HEK293 (cell line): ENCODE measurements at regions not wholly inside any gene's neighbourhood (a gene's known extent, or its start where the extent isn't known, plus 50 kb on each side); places are given as distances from the start of the nearest gene placed in this dataset.

Source experiments
- CTCF ChIA-PET: fragments of 350-600 bp; formaldehyde crosslinking; extraction: SDS; loops from one replicate; lab custom pipeline; 2021; ENCODE audit warnings: antibody characterized with exemption; lab: Yijun Ruan, JAX
- POLR2A ChIA-PET: fragments of 300-600 bp; formaldehyde crosslinking; extraction: SDS; loops from one replicate; lab custom pipeline; 2020; ENCODE audit warnings: antibody characterized with exemption, inconsistent platforms; lab: Yijun Ruan, JAX
- H3K27ac ChIP-seq: fragments of 200-500 bp; sonication (Bioruptor generic); 2 replicates; pipeline ENCODE4 v1.5.1; 2014; ENCODE audit warnings: low read depth, low read length, control low read depth, inconsistent platforms; ENCODE audit errors: extremely low read depth
- H3K36me3 ChIP-seq, 2 experiments: fragments of 200-500 bp in 1 of 2; sonication (Bioruptor generic) in 1 of 2; 1 replicate in 1 of 2; 2 replicates in 1 of 2; pipeline ENCODE4 v1.5.1; 2014 to 2017; ENCODE audit warnings: inconsistent platforms in 2 of 2, low read length in 2 of 2; ENCODE audit not compliant: control insufficient read depth in 2 of 2, insufficient read depth in 1 of 2
- H3K4me1 ChIP-seq: fragments of 200-500 bp; sonication (Bioruptor generic); 2 replicates; pipeline ENCODE4 v1.5.1; 2014; ENCODE audit warnings: mild to moderate bottlenecking, low read length, inconsistent platforms; ENCODE audit not compliant: control insufficient read depth, insufficient read depth
- H3K4me3 ChIP-seq: 2 replicates; pipeline ENCODE4 v1.5.1; 2011; ENCODE audit warnings: low read depth, mild to moderate bottlenecking, control low read depth, low read length, moderate library complexity
- H3K9me3 ChIP-seq: fragments of 200-500 bp; sonication (Bioruptor generic); 2 replicates; pipeline ENCODE4 v1.5.1; 2014; ENCODE audit warnings: low read depth, low read length, inconsistent platforms; ENCODE audit not compliant: control insufficient read depth, insufficient read depth
- KLF10 ChIP-seq: fragments of 450-650 bp; IDR thresholded peaks from 2 replicates; pipeline ENCODE4 v1.5.1; 2018; ENCODE audit warnings: missing biosample characterization, mild to moderate bottlenecking, missing genetic modification characterization
- SP7 ChIP-seq: fragments of 450-650 bp; formaldehyde crosslinking; IDR thresholded peaks from 2 replicates; pipeline ENCODE4 v1.5.1; 2016; ENCODE audit warnings: missing biosample characterization, missing genetic modification characterization
- ZBTB7A ChIP-seq: fragments of 450-650 bp; formaldehyde crosslinking; IDR thresholded peaks from 2 replicates; pipeline ENCODE4 v1.5.1; 2016; ENCODE audit warnings: low read depth, missing biosample characterization, missing genetic modification characterization
- ZEB2 ChIP-seq: fragments of 450-650 bp; formaldehyde crosslinking; IDR thresholded peaks from 2 replicates; pipeline ENCODE4 v1.5.1; 2016; ENCODE audit warnings: missing biosample characterization, missing genetic modification characterization
- ZNF121 ChIP-seq: fragments of 450-650 bp; formaldehyde crosslinking; IDR thresholded peaks from 2 replicates; pipeline ENCODE4 v1.5.1; 2016; ENCODE audit warnings: missing biosample characterization, missing genetic modification characterization
- ZNF157 ChIP-seq: fragments of 450-650 bp; formaldehyde crosslinking; IDR thresholded peaks from 2 replicates; pipeline ENCODE4 v1.5.1; 2016; ENCODE audit warnings: missing biosample characterization, missing genetic modification characterization
- ZNF19 ChIP-seq: fragments of 450-650 bp; formaldehyde crosslinking; IDR thresholded peaks from 2 replicates; pipeline ENCODE4; 2016; ENCODE audit warnings: missing biosample characterization, missing genetic modification characterization, low read depth
- ZNF274 ChIP-seq, 2 experiments: fragments of 200-500 bp in 1 of 2; fragments of 450-650 bp in 1 of 2; sonication (Bioruptor generic) in 1 of 2; formaldehyde crosslinking in 1 of 2; IDR thresholded peaks; 2 replicates each; pipeline versions ENCODE4 v1.5.1 to v1.6.1; 2014 to 2016; ENCODE audit warnings: borderline replicate concordance in 1 of 2, inconsistent platforms in 1 of 2, low read length in 1 of 2, missing biosample characterization in 1 of 2, missing genetic modification characterization in 1 of 2
- ZNF292 ChIP-seq: fragments of 450-650 bp; formaldehyde crosslinking; IDR thresholded peaks from 2 replicates; pipeline ENCODE4 v1.5.1; 2016; ENCODE audit warnings: low read depth, missing biosample characterization, missing genetic modification characterization, borderline replicate concordance
- ZNF404 ChIP-seq: fragments of 450-650 bp; formaldehyde crosslinking; IDR thresholded peaks from 2 replicates; pipeline ENCODE4 v1.5.1; 2017; ENCODE audit warnings: missing biosample characterization, missing genetic modification characterization
- ZNF48 ChIP-seq: fragments of 450-650 bp; formaldehyde crosslinking; IDR thresholded peaks from 2 replicates; pipeline ENCODE4 v1.5.1; 2016; ENCODE audit warnings: missing biosample characterization, missing genetic modification characterization
- ZNF510 ChIP-seq: fragments of 450-650 bp; formaldehyde crosslinking; IDR thresholded peaks from 2 replicates; pipeline ENCODE4 v1.5.1; 2018; ENCODE audit warnings: mild to moderate bottlenecking, missing genetic modification characterization, missing biosample characterization; ENCODE audit not compliant: insufficient replicate concordance
- ZNF660 ChIP-seq: fragments of 450-650 bp; IDR thresholded peaks from 2 replicates; pipeline ENCODE4 v1.5.1; 2018; ENCODE audit warnings: missing biosample characterization, mild to moderate bottlenecking, missing genetic modification characterization
- ZNF768 ChIP-seq: fragments of 450-650 bp; formaldehyde crosslinking; IDR thresholded peaks from 2 replicates; pipeline ENCODE4 v1.5.1; 2018; ENCODE audit warnings: missing biosample characterization, mild to moderate bottlenecking, missing genetic modification characterization
- TF ChIP-seq, protein P1 (sequence below): fragments of 450-650 bp; formaldehyde crosslinking; IDR thresholded peaks from 2 replicates; pipeline ENCODE4 v1.5.1; 2017; ENCODE audit warnings: missing biosample characterization, missing genetic modification characterization
- TF ChIP-seq, protein P2 (sequence below): fragments of 450-650 bp; formaldehyde crosslinking; IDR thresholded peaks from 2 replicates; pipeline ENCODE4 v1.5.1; 2016; ENCODE audit warnings: missing biosample characterization, missing genetic modification characterization
- TF ChIP-seq, protein P3 (sequence below): fragments of 450-650 bp; formaldehyde crosslinking; IDR thresholded peaks from 2 replicates; pipeline ENCODE4 v1.5.1; 2016; ENCODE audit warnings: missing biosample characterization, missing genetic modification characterization
- TF ChIP-seq, protein P4 (sequence below): fragments of 450-650 bp; formaldehyde crosslinking; optimal IDR thresholded peaks from 2 replicates; pipeline ENCODE3; 2016; ENCODE audit warnings: missing biosample characterization, mild to moderate bottlenecking, missing genetic modification characterization
- TF ChIP-seq, protein P5 (sequence below): fragments of 450-650 bp; formaldehyde crosslinking; IDR thresholded peaks from 2 replicates; pipeline ENCODE4 v1.5.1; 2016; ENCODE audit warnings: missing biosample characterization, missing genetic modification characterization
- TF ChIP-seq, protein P6 (sequence below): fragments of 450-650 bp; formaldehyde crosslinking; IDR thresholded peaks from 2 replicates; pipeline ENCODE4 v1.5.0; 2017; ENCODE audit warnings: missing biosample characterization, missing genetic modification characterization, borderline replicate concordance

DNA sequence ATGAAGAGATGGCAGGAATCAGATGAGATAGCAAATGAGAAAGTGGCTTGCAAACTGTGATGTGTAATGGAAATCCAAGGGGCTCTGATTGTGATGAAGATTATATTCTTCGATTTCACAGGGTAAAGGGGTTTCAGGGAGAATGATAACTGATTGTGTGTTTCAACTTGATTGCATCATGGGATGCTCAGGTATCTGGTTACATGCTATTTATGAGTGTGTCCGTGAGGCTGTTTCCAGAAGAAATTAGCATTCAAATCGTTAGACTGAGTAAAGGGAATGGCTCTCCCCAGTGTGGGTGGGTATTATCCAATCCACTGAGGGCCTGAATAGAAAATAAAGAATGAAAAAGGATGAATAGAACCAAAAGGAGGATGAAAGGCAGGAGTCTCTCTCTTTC is 278.7 kb upstream of the LARGE1 start (continued):
- TF ChIP-seq, protein P1, sequence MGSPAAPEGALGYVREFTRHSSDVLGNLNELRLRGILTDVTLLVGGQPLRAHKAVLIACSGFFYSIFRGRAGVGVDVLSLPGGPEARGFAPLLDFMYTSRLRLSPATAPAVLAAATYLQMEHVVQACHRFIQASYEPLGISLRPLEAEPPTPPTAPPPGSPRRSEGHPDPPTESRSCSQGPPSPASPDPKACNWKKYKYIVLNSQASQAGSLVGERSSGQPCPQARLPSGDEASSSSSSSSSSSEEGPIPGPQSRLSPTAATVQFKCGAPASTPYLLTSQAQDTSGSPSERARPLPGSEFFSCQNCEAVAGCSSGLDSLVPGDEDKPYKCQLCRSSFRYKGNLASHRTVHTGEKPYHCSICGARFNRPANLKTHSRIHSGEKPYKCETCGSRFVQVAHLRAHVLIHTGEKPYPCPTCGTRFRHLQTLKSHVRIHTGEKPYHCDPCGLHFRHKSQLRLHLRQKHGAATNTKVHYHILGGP (tag by site-specific recombination), result no peak
- TF ChIP-seq, protein P2, sequence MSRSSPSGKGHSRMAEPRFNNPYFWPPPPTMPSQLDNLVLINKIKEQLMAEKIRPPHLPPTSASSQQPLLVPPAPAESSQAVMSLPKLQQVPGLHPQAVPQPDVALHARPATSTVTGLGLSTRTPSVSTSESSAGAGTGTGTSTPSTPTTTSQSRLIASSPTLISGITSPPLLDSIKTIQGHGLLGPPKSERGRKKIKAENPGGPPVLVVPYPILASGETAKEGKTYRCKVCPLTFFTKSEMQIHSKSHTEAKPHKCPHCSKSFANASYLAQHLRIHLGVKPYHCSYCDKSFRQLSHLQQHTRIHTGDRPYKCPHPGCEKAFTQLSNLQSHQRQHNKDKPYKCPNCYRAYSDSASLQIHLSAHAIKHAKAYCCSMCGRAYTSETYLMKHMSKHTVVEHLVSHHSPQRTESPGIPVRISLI (tag by site-specific recombination), result no peak
- TF ChIP-seq SP7 (tag by site-specific recombination), result no peak
- TF ChIP-seq, protein P3, sequence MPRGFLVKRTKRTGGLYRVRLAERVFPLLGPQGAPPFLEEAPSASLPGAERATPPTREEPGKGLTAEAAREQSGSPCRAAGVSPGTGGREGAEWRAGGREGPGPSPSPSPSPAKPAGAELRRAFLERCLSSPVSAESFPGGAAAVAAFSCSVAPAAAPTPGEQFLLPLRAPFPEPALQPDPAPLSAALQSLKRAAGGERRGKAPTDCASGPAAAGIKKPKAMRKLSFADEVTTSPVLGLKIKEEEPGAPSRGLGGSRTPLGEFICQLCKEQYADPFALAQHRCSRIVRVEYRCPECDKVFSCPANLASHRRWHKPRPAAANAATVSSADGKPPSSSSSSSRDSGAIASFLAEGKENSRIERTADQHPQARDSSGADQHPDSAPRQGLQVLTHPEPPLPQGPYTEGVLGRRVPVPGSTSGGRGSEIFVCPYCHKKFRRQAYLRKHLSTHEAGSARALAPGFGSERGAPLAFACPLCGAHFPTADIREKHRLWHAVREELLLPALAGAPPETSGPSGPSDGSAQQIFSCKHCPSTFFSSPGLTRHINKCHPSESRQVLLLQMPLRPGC (tag by site-specific recombination), result no peak
- TF ChIP-seq ZNF768 (tag by site-specific recombination), result no peak
- TF ChIP-seq, protein P4, sequence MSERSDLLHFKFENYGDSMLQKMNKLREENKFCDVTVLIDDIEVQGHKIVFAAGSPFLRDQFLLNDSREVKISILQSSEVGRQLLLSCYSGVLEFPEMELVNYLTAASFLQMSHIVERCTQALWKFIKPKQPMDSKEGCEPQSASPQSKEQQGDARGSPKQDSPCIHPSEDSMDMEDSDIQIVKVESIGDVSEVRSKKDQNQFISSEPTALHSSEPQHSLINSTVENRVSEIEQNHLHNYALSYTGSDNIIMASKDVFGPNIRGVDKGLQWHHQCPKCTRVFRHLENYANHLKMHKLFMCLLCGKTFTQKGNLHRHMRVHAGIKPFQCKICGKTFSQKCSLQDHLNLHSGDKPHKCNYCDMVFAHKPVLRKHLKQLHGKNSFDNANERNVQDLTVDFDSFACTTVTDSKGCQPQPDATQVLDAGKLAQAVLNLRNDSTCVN (tag by site-specific recombination), result no peak

DNA sequence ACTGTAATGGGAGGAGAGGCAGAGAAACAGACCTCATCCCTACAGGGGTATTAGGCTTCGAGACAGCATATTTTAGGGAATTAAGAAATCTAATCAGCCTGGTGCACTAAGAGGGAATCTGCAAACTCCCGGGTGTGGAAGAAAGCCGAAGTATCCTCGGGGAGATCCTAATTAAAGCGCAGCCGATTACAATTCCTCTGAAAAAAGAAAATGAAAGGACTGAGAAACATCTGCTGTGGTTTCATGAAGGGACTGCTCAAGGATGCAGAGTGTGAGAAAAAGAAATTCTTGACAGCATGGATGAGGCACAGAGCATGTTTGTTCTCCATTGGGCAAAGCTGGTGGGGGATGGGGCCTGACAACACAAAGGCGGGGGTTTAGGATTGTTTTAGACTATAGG is 290.0 kb upstream of the LARGE1 start:
- Histone ChIP-seq H3K4me1 (no peaks in the 10 kb centered on the region), H3K36me3 (no peaks in the 10 kb centered on the region), H3K9me3 (no peaks in the 10 kb centered on the region), H3K27ac (no peak overlapping the region), H3K4me3 (no peak overlapping the region)
- ChIA-PET CTCF (no interaction called here), POLR2A (no interaction called here)
- TF ChIP-seq ZNF404 (tag by site-specific recombination), result no peak
- no peak for TF ChIP-seq ZNF48 (tag by site-specific recombination)
- TF ChIP-seq ZNF121 (tag by site-specific recombination), result no peak
- TF ChIP-seq ZNF19, result no peak
- no peak for TF ChIP-seq ZNF510 (tag by site-specific recombination)
- no peak for TF ChIP-seq ZNF274 (IDR thresholded peaks at IDR 0.05; ENCODE audit: low read length)
- no peak for TF ChIP-seq ZNF274 (tag by site-specific recombination; IDR thresholded peaks at IDR 0.05; ENCODE audit: borderline replicate concordance)
- TF ChIP-seq KLF10, result no peak
- TF ChIP-seq, protein P5, sequence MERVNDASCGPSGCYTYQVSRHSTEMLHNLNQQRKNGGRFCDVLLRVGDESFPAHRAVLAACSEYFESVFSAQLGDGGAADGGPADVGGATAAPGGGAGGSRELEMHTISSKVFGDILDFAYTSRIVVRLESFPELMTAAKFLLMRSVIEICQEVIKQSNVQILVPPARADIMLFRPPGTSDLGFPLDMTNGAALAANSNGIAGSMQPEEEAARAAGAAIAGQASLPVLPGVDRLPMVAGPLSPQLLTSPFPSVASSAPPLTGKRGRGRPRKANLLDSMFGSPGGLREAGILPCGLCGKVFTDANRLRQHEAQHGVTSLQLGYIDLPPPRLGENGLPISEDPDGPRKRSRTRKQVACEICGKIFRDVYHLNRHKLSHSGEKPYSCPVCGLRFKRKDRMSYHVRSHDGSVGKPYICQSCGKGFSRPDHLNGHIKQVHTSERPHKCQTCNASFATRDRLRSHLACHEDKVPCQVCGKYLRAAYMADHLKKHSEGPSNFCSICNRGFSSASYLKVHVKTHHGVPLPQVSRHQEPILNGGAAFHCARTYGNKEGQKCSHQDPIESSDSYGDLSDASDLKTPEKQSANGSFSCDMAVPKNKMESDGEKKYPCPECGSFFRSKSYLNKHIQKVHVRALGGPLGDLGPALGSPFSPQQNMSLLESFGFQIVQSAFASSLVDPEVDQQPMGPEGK (tag by site-specific recombination), result no peak
- TF ChIP-seq ZNF292 (tag by site-specific recombination), result no peak

DNA sequence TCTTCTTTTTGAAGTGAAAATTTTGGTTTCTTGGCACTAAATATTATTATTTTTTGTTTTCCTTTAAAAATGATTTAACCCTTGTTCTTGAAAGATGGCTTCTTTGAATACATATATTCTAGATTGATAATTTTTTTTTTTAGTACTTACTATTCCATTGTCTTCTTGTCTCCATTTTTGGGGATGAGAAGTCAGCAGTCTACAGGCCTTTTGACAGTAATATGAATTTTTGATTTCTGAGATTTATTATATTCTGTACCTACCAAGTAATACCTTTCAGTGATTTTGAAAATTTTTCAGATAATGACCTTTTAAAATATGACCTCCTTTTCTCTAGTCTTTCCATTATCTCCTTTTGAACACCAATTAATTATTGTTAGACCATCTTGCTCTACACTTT is 294.1 kb upstream of the LARGE1 start:
- CTCF ChIA-PET, result interaction anchor here (0.7 kb wide), 1 partner anchor 257 kb away, joined by 3 read pairs; no protein-coding TSS in a partner anchor
- no peaks in the 10 kb centered on the region for H3K9me3 ChIP-seq
- TF ChIP-seq ZBTB7A (tag by site-specific recombination) (no peak), ZNF660 (tag by site-specific recombination) (no peak), ZEB2 (no peak), ZNF157 (tag by site-specific recombination) (no peak)
- TF ChIP-seq, protein P6, sequence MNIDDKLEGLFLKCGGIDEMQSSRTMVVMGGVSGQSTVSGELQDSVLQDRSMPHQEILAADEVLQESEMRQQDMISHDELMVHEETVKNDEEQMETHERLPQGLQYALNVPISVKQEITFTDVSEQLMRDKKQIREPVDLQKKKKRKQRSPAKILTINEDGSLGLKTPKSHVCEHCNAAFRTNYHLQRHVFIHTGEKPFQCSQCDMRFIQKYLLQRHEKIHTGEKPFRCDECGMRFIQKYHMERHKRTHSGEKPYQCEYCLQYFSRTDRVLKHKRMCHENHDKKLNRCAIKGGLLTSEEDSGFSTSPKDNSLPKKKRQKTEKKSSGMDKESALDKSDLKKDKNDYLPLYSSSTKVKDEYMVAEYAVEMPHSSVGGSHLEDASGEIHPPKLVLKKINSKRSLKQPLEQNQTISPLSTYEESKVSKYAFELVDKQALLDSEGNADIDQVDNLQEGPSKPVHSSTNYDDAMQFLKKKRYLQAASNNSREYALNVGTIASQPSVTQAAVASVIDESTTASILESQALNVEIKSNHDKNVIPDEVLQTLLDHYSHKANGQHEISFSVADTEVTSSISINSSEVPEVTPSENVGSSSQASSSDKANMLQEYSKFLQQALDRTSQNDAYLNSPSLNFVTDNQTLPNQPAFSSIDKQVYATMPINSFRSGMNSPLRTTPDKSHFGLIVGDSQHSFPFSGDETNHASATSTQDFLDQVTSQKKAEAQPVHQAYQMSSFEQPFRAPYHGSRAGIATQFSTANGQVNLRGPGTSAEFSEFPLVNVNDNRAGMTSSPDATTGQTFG, result no peak
- no peak overlapping the region for H3K27ac ChIP-seq
- no peaks in the 10 kb centered on the region for H3K36me3 ChIP-seq
- POLR2A ChIA-PET, result no interaction called here
- H3K4me1 ChIP-seq, result no peaks in the 10 kb centered on the region
- no peak overlapping the region for H3K4me3 ChIP-seq
